Neural cell (in vitro differentiated cells): ENCODE measurements at regions not wholly inside any gene's neighbourhood (a gene's known extent, or its start where the extent isn't known, plus 50 kb on each side); places are given as distances from the start of the nearest gene placed in this dataset.

Experiments used
- EZH2 ChIP-seq: fragments of 200-600, 300-800 bp; shearing (Covaris generic), sonication (generic); IDR thresholded peaks from 2 replicates; pipeline ENCODE4 v1.6.1; 2014; ENCODE audit warnings: antibody characterized with exemption, low read length, borderline replicate concordance, mild to moderate bottlenecking; ENCODE audit not compliant: insufficient read depth, poor library complexity, severe bottlenecking
- POLR2AphosphoS5 ChIP-seq: IDR thresholded peaks from 2 replicates; pipeline ENCODE4 v1.6.1; 2012
- TAF1 ChIP-seq: IDR thresholded peaks from 2 replicates; pipeline ENCODE4 v1.6.1; 2012; ENCODE audit warnings: low read depth
- TF ChIP-seq, protein P1 (sequence below): fragments of 450-650 bp; IDR thresholded peaks from 2 replicates; pipeline ENCODE4 v1.5.1; 2014; ENCODE audit warnings: antibody characterized with exemption, mild to moderate bottlenecking, moderate library complexity; ENCODE audit not compliant: poor library complexity, severe bottlenecking

DNA sequence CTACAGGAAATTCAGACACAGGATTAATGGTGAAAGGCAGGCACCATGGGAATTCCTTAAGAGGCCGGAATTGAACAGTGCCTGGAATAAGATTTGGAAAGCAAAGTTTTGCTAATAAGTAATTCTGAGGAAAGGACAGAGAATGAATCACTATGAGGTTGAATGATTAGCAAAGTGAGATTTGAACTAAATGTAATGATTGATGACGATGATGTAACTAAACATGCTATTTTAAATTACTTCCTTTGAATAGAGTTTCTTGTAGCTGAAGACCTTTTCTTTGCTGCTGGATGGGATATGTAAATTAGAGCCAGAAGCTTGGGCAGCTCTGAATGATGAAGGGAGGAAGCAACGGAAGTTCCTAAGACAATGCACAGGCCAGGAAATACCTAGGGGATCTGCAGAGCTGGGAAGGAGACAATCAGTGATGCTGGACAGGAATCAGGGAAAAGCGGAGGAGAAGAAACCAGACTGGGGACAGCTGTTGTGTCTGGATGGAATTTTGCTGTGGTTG is 482.0 kb downstream of the PSAT1 start:
- TF ChIP-seq EZH2 = no peak
- TF ChIP-seq, protein P1, sequence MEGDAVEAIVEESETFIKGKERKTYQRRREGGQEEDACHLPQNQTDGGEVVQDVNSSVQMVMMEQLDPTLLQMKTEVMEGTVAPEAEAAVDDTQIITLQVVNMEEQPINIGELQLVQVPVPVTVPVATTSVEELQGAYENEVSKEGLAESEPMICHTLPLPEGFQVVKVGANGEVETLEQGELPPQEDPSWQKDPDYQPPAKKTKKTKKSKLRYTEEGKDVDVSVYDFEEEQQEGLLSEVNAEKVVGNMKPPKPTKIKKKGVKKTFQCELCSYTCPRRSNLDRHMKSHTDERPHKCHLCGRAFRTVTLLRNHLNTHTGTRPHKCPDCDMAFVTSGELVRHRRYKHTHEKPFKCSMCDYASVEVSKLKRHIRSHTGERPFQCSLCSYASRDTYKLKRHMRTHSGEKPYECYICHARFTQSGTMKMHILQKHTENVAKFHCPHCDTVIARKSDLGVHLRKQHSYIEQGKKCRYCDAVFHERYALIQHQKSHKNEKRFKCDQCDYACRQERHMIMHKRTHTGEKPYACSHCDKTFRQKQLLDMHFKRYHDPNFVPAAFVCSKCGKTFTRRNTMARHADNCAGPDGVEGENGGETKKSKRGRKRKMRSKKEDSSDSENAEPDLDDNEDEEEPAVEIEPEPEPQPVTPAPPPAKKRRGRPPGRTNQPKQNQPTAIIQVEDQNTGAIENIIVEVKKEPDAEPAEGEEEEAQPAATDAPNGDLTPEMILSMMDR = no peak
- no peak for TF ChIP-seq TAF1
- no peak for TF ChIP-seq POLR2AphosphoS5
